ENCODE measurements at regions not wholly inside any gene's neighbourhood (a gene's known extent, or its start where the extent isn't known, plus 50 kb on each side); places are given as distances from the start of the nearest gene placed in this dataset.
"Not testable (repeated sequence)": the region's sequence is repeated elsewhere in the genome, so short reads cannot be mapped to it uniquely, and the experiment has no call there.

DNA sequence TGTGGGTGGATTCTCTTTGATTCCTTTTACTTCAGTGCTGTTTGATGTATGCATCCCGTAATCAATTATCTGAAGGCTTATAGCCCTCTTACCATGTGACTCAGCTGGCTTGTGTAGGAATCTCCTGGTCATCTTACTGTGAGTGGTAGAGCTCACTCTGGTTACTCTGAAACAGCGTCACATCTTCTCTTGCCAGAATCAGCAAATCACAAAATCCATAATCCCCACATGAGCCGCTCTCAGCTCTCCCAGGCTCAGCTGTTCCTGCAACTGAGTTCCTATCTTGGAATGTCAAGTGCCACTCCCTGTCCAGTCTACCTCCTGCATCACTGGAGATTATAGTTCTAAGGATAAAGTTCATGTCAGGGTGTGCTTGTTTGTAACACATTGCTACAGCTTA is 278.0 kb downstream of the FBXO8 start:
- DNase-seq: no peak

DNA sequence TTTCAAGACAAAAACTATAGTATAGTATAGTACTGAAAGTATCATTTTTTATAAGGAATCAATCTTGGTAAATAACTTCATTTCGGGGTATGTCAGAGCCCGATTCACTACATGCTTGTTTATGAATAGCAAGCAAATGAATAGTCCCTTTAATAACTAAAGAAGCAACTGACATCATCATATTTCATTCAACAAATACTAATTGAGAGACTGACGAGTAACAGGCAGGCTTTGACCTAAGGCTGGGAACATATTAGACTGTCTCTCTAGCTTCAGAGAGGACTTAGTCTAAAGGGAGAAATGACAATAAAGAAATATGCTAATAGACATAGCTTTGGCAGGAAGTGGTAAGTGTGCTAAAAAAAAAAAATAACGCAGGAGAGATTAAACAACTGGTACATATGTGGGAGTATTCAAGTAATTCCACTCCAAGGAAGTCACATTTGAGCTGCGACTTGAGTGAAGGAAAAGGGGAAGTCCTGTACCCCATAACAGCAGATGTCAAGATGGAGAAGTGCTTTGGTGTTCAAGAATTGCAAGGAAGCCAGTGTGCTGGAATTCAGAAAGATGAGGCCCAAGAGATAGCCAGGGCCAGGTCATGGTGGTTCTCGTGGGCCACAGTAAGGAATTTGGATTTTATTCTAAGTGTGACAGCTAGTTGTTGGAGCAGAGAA is 284.9 kb downstream of the FBXO8 start:
- DNase-seq: no peak

DNA sequence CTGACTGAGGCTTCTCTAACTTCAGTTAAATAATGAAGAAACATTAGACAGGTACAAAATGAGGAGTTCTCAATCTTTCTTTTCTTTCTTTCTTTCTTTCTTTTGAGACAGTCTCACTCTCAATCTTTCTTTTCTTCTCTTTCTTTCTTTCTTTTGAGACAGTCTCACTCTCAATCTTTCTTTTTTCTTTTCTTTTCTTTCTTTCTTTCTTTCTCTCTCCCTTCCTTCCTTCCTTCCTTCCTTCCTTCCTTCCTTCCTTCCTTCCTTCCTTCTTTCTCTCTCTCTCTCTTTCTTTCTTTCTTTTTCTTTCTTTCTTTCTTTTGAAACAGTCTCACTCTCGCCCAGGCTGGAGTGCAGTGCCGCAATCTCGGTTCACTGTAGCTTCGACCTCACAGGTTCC is 287.7 kb downstream of the FBXO8 start:
- not testable (repeated sequence) for DNase-seq

DNA sequence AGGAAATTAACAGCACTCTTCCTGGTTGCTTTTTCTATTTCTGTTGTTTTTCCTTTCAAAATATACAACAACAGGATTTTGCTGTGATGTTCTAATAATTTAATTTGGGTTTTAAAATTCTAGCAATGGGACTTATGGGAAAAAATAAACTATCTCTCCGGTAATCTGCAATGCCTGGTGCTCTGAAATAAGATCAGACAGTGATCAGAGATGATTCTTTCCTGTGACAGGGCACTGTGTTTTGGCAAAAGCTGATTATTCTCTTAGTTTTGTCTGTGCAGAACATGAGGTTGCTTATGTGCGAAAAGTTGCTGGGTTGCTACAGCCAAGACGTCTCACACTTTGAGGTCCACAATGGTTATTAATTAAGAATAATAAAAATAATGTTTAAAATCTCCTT is 291.7 kb downstream of the FBXO8 start:
- DNase-seq: no peak

DNA sequence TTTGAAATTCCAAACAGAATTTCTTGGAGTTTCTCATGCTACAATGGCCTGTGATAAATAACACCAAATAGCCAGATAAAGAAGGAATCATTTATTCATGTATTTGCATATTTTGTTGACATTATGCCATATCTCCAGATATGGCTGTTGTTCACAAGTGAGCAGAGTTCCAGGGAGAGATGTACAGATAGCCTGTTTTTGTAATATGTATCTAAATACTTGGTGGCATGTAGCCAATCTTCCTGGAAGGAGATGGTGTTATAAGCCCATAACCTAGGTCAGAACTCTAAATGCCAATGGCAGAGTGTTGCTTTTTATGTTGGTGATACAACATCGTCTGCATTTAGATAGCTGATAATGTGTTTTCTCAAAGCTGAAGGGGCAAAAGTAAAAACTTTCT is 292.2 kb downstream of the FBXO8 start:
- no peak for DNase-seq

- DNase-seq: no peak
These were observed 292.6 kb downstream of the FBXO8 start for GRCh38 chr4:173990869-173991210.

DNA sequence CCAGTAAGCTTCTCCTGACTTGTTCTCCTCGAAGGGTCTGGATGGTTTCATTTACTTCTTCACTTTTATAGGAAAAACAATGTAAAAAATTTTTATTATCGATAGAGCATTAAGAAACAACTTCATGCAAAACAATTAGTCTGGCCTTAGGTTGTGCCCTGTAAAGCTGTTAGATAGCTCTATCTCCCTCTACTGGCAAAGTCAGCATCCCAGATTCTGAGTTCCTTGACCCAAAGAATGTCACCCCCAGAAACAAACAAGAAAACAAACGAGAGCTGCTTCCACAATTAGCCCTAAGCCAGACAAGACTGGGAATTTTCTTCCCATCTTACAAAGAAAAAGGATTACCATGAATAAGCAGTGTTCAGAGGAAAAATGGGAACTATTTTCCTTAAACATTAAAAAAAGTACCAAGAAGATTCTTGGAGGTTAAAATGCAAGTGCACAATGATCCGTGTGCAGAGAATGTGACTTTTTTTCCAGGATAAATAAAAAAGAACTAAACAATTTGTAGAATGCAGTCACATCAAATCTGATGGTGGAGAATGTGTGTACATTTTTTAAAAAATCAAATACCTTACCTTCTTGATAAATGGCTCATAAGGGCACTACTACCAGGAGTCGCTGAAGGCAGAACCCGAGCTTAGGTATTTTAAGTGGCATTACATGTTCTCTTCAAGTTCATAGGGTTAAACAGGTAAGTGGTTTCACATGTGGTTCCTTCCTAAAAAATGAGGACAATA is 293.2 kb downstream of the FBXO8 start:
- DNase-seq: no peak

DNA sequence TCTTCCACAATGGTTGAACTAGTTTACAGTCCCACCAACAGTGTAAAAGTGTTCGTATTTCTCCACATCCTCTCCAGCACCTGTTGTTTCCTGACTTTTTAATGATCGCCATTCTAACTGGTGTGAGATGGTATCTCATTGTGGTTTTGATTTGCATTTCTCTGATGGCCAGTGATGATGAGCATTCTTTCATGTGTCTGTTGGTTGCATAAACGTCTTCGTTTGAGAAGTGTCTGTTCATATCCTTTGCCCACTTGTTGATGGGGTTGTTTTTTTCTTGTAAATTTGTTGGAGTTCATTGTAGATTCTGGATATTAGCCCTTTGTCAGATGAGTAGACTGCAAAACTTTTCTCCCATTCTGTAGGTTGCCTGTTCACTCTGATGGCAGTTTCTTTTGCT is 319.9 kb downstream of the FBXO8 start:
- not testable (repeated sequence) for DNase-seq

DNA sequence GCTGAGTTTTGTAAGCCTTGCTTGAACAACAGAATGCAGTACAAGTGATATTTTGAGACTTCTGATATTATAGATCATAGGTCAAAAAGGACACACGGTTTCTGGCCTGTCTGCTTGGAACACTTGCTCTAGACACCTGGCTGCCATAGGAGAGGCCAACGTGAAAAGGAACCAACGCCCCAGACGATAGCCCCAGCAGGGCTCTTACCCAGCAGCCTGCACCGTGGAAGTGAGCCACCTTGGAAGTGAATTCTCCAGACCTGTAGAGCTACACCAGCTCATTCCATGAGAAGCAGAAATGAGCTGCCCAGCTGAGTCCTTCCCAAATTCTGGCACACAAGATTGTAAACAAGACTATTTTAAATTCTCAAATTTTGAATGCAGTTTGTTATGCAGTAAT is 323.1 kb downstream of the FBXO8 start:
- no peak for DNase-seq

- no peak for DNase-seq
These were observed 325.0 kb downstream of the FBXO8 start for GRCh38 chr4:173958445-173958844.

- DNase-seq: no peak
These were observed 339.9 kb downstream of the FBXO8 start for GRCh38 chr4:173943547-173943946.

DNA sequence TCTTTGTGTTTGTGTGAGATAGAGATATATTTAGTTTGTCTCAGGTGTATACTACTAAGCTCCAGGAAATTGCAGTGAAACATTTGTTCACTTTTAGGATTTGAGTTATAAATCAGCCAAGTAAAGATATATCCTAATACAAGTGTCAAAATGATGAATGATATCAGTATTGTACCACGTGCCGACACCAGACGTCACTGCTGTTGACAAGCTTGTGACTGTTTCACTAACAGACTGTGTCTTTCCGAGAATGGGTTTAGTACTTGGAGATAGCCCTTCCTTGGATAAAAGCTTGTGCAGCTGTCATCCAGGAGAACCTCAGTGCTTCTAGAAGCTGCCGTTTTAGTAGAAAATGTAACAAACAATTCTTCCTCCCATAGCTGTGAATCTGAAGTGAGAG is 343.3 kb downstream of the FBXO8 start:
- DNase-seq: no peak

DNA sequence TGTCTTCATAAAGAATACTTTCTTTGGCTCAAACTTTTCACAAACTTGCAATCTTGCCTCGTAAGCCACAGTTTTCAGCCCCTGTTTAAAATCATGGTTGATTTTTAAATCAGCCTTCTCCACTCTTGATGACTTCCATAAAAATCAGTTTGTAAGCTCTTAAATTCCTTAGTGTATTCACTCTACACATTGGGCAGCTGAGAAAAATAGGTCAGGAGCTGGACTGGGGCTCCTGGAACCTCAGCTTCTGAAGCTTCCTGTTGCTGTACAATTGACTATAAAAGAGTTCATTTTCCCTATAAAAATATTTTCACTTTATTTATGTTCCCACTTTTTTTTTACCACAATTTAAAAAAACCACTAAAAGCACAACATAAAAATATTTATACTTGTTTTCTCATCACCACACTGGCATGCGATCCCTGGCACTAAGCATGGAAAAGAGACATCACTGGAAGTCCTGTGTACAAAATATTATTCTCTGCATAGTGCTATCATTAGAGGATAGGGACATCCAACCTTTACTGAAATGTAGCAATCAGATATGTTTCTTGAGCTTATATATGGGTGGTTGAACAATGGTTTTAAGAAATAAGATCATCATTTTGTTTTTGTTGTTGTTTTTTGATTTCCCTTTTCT is 345.7 kb downstream of the FBXO8 start:
- no peak for DNase-seq

GRCh38 chr4:173936861-173937260 is 346.6 kb downstream of the FBXO8 start:
- DNase-seq: no peak

DNA sequence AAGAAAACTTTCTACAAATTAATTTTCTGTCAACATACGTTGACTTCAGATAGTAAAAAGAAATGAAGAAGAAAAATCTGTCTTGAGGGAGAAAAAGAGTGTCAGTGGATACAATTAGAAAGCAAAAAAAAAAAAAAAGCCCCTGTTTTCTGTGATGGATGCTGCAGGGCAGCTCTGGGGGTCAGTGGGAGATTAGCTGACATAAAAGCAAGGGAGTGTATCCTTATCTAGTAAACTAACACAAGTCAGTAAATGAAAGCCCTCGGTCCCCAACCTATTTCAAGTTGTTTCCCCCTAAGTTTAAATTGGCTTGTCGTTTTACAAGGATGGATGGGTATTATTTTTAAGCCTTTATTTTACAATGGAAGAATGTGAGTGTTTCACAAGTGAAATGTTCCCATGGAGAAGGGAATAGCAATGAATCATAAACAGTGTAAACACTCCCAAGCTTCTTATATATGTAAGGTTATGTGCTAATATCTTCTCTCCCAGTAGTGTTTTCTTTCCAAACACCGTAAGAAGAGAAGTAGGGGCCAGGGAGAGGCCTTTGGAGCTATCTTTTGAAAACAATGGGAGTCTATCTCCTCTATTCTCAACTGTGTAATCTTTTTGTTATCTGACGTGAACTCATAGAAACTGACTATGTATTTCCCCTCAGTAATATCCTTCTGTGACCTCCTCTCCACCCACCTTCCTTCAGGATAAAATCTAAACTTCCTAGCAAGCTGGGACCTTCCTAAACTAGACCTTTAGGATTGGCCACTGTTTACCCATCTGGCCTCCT is 347.7 kb downstream of the FBXO8 start:
- DNase-seq: no peak

DNA sequence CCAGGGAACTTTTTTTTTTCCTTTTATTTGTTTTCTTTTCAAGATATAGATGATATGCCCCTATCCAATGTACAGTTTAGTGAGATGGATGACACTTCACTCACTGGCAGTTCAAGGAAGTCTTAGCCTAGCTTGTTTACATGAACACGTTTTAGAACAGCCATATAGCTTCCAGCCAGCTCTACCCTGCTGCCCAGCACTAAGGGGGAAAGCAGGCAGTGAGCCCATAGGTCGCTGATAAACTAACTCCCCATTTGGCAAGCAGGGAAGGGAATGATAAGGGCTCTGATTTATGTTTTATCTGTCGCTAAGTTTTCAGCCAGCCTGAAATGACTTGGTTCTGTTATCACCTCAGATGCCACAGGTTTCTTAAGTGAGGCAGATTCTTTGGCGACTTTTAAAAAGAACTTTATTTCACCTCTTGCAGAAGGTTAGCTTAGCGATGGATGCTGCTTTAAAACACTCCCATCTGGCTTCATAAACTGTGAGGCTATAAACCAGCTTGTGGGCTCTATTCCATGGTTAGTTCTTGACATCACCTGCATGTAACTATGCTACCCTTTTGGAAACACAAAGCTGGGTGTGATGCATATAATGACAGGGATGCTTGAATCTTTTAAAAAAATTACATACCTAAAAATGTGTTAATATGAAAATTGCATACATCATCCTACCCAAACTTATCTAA is 348.4 kb downstream of the FBXO8 start:
- DNase-seq: no peak

DNA sequence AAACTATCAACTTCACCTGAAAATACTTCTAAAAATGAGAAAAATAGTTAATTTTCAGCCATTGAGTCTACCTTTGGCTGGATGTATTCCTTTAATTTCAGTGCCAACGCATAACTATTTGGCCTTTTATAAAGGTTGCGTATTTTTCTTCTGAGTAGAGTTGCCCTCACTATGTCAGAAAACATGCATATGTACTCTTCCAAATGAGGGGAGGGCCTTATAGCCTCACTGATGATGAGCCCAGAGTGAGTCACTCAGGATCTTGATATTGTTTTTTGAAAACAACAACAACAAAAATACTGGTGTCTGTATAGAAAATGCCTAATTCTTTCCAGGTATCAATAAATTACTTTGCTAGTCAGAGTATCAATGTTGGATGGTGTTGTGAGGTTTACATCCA is 349.3 kb downstream of the FBXO8 start:
- DNase-seq: no peak

- DNase-seq: no peak
These were observed 350.8 kb downstream of the FBXO8 start for GRCh38 chr4:173932701-173933100.

DNA sequence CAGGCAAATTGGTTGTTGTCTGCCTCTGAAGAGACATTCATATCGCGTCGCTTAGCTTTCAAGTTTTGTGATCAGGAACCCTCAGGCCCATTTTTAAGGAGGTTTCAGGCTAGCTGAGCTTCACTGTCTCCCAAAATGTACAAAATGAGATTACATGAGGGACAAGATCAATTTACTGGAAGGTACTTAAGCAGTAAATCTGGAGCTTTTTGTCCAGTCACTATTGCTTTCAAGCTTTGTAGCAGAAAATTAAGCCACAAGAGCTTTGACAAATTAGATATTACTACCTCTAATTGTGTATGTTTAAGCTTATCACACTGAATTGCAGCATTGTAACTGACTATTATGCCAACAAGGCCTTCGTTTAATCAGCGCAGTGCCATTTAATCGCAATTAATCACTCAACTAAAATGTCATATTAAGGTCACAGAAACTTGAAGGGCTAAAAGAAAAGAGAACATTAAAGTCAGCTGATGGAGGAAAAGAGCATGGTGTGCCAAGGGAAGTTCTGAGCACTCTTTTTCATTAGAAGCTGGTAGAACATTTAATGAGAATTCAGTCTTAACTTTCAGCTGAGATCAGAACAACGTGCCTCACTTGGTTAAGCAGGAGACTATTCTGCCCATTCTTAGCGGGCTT is 353.0 kb downstream of the FBXO8 start:
- DNase-seq: no peak

DNA sequence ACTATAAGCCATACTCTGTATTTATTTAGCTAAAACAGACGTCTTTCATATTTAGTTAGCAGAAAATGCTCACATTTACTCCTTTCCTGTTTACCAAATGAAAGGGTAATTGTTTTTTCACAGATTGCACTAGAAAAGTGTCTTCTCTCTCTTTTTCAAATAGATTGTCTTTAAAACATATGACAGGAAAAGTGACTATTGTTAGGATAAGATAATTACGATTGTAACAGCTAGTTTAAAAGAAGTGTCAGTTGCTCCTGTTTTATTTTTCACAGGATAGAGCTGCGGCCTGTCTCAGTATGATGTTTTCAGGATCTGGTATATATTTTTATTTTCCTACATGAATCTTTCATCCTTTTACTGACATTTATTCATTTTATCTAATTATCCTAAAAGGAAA is 353.5 kb downstream of the FBXO8 start:
- no peak for DNase-seq

DNA sequence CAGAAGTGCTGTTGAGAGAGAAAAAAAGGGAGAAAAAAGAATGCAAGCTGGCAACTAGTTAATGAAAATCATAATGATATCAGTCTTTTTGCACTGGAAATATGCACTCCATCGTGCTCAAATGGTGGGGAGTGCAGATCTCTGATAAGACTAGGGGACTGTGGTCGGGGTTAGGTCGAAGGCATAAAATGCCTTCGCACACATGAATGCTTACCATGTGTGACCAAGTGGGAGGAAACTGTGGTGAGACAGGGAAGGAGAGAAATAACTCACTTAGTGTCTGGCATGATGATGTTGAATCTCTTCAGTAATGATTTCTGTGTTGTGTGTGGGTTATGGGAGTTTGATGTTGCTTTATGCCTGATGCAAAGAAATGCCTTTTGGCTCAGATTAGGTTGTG is 358.9 kb downstream of the FBXO8 start:
- no peak for DNase-seq

DNA sequence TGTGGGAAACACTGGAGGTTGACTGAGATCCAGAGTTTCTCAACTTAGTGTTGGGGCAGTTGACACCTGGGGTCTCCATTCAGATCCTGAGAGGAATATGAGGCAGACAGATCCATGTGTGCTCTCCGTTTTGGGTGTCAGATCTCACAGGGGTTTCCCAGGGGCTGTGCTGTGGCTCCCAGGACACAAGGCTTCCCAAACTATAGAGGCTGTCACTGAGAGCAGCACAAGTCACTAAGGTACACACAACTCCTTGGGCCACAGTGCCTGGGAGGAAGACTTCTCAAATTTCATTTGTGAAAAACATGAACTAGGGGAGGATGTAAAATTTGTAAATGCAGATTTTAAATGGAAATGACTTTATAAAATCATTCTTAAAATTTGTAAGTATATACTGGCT is 363.6 kb downstream of the FBXO8 start:
- no peak for DNase-seq

GRCh38 chr4:173919196-173919595 is 364.3 kb downstream of the FBXO8 start:
- no peak for DNase-seq

Data from CD4-positive, alpha-beta T cell treated with Interferon alpha-2 for 1 hour (primary cell).